Sigmoid colon (tissue), 4 donors: ENCODE measurements at regions not wholly inside any gene's neighbourhood (a gene's known extent, or its start where the extent isn't known, plus 50 kb on each side); places are given as distances from the start of the nearest gene placed in this dataset.

Experiments
- EP300 ChIP-seq, 4 donors: sonication (generic); formaldehyde crosslinking; IDR thresholded peaks; one replicate each; pipeline ENCODE4 v1.6.1; 2017; ENCODE audit warnings: antibody characterized with exemption in 4 of 4
- POLR2A ChIP-seq, 2 donors: fragments of 450-650 bp; IDR thresholded peaks; one replicate each; pipeline ENCODE4 v1.6.1; 2016; ENCODE audit warnings: antibody characterized with exemption in 2 of 2, mild to moderate bottlenecking in 2 of 2, moderate library complexity in 2 of 2
- TF ChIP-seq, protein P1 (sequence below), 4 experiments: fragments of 450-650 bp in 3 of 4; fragments of 200-600 bp in 1 of 4; IDR thresholded peaks; one replicate each; pipeline ENCODE4 v1.5.1; 2016 to 2019; ENCODE audit warnings: antibody characterized with exemption in 4 of 4, mild to moderate bottlenecking in 3 of 4, moderate library complexity in 2 of 4

GRCh38 chr15:87760547-87761314 is 495.8 kb downstream of the NTRK3 start:
- TF ChIP-seq, protein P1, sequence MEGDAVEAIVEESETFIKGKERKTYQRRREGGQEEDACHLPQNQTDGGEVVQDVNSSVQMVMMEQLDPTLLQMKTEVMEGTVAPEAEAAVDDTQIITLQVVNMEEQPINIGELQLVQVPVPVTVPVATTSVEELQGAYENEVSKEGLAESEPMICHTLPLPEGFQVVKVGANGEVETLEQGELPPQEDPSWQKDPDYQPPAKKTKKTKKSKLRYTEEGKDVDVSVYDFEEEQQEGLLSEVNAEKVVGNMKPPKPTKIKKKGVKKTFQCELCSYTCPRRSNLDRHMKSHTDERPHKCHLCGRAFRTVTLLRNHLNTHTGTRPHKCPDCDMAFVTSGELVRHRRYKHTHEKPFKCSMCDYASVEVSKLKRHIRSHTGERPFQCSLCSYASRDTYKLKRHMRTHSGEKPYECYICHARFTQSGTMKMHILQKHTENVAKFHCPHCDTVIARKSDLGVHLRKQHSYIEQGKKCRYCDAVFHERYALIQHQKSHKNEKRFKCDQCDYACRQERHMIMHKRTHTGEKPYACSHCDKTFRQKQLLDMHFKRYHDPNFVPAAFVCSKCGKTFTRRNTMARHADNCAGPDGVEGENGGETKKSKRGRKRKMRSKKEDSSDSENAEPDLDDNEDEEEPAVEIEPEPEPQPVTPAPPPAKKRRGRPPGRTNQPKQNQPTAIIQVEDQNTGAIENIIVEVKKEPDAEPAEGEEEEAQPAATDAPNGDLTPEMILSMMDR (IDR thresholded peaks at IDR 0.05): no peak
- TF ChIP-seq POLR2A (IDR thresholded peaks at IDR 0.05) (no peak), EP300 (IDR thresholded peaks at IDR 0.05) (no peak)
